Glomerular endothelial cell (primary cell): ENCODE measurements at regions not wholly inside any gene's neighbourhood (a gene's known extent, or its start where the extent isn't known, plus 50 kb on each side); places are given as distances from the start of the nearest gene placed in this dataset.

Experiments
- DNase-seq: peaks from one replicate; pipeline ENCODE4 v3.0.0-alpha.2; 2011; ENCODE audit warnings: low read depth, low spot score; ENCODE audit errors: extremely low read depth

GRCh38 chr10:131424836-131425491 is 113.4 kb upstream of the TCERG1L start:
- no peak for DNase-seq

- DNase-seq = no peak
These were observed 114.4 kb upstream of the TCERG1L start for GRCh38 chr10:131425752-131426533.

DNA sequence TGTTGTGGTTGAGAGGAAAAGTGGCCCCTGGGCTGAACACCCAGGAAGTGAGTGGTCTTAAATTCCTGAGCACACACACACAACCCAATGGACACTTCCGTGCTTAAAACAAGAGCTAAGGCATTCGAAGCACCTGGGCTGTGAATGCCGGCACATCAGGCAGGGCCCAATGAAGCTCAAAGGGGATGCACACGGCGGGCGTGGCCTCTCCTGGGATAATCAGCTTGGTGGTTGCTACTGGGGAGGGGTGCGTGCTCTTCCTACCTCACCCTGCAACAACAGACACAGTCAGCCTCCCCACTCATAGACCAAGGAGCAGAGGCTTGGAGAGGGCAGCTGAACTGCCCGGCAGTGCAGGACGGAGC is 115.0 kb upstream of the TCERG1L start:
- no peak for DNase-seq

DNA sequence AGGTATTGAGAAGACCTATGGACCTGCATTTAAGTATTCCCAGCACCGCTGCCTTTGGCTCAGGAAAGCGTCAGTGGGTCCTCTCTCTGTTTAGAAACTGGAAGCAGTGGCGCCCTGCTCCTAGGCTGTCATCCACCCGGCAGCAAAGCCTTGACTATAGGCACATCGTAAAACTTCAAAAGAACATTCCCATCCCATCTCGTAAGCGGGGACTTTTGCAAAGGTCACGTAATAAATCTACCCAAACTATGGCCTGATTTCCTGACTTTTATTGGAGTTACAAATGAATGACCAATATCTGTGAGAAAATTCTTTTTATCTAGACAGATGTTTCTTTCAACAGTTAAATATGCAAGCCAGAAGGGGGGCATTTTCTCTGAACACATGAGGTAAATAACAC is 115.8 kb upstream of the TCERG1L start:
- DNase-seq = no peak

GRCh38 chr10:131427901-131428300 is 116.4 kb upstream of the TCERG1L start:
- no peak for DNase-seq

- no peak for DNase-seq
These were observed 117.6 kb upstream of the TCERG1L start for GRCh38 chr10:131429141-131429540.

DNA sequence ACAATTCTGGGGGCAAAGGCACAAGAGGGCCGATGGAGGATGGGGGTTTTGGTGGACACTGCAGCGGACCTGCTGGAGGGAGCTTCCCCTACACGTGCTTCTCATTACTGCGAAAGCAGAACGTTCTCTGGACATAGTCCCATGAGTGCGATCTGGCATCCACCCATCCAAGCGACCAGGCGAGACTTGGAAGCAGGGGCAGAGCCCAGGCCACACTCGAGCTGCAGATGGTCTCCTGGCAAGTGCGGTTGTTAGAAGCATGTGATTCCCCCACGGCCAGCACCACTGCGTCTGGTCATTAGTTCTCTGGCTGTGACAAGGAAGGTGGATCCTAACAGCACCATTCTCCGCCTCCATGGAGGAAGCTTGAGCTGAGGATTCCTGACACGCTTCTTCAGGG is 118.4 kb upstream of the TCERG1L start:
- DNase-seq = no peak

- no peak for DNase-seq
These were observed 119.3 kb upstream of the TCERG1L start for GRCh38 chr10:131430716-131431412.

- DNase-seq = no peak
These were observed 120.0 kb upstream of the TCERG1L start for GRCh38 chr10:131431533-131431932.

GRCh38 chr10:131431978-131432690 is 120.6 kb upstream of the TCERG1L start:
- no peak for DNase-seq

GRCh38 chr10:131433568-131433967 is 122.0 kb upstream of the TCERG1L start:
- DNase-seq = no peak

DNA sequence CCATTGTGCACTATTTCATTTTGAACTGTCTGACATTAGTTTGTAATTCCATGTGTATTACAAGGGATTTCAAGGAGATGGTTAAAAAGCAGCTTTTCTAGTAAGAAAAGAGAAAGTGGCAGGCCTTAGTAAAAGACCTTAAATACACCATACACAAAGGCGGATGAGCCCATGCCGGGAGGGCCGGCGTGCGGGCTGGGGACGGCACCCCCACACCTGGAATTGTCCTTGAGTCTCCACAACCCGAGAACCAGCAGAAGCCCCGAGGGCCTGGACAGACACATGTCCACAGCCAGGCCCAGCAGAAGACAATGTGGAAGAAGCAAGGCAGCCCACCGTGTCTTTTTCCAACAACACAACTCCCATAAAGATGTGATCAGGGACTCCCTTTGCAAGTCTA is 123.7 kb upstream of the TCERG1L start:
- DNase-seq = no peak

GRCh38 chr10:131435760-131436457 is 124.4 kb upstream of the TCERG1L start:
- no peak for DNase-seq

- DNase-seq = no peak
These were observed 124.9 kb upstream of the TCERG1L start for GRCh38 chr10:131436458-131436857.

GRCh38 chr10:131437556-131438475 is 126.3 kb upstream of the TCERG1L start:
- no peak for DNase-seq

DNA sequence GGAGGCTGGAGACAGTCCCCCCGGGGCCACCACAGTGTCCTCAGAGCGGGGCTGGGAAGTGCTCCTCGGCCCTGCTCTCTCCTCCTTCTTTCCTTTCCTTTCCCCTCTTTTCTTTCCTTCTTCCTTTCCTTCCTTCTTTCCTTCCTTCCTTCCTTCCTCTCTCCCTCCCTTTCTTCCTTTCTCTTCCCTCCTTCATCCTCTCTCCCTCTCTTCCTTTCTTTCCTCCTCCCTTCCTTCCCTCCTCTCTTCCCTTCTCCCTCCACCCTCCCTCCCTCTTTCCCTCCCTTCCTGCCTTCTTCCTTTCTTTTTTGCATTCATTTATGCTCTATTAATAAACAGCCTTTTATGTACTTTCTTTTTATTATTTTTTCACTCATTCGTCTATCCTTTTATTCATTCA is 127.1 kb upstream of the TCERG1L start:
- DNase-seq = no peak

GRCh38 chr10:131439705-131440104 is 128.2 kb upstream of the TCERG1L start:
- no peak for DNase-seq

DNA sequence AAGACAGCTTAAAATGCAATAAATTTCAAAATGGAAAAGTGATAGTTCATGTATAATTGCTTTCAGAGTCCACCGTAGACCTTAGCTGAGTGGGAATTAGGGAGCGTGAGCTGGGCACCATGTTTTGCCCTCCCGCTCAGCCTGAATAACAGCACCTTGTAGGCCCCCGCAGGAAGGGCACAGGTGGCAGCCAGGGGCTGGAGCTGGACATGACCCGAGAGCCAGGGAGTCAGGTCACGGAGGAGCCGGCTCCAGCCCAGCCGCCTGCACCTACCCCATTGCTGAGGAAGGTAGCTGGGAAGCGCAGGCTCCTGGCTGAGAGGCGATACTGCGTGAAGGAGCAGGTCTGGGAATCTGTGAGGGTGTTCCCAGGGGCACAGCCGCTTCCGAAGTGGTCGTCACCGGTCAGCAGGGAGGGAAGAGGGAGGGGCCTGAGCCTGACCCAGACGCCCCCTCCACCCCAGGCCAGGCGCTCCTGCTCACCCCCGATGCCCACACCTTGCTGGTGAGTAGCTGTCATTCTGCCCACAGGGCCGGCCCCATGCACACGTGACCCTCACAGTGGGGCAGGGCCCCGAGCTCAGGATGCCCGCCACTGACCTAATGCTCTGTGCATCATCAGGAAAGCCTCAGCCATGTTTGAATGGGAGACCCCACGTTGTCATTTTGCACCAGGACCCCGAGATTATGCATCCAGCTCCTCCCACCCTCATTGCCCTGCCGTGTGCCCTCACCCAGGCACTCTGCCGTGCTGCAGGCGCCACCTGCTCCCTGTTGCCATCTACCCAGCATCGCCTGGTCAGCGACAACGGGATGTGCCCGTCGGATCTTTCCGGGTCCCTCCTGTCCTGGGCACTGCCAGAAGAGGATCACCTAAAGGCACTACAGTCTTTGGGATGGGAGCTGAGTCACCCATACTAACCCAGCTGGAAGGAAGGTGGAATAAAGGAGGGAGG is 129.2 kb upstream of the TCERG1L start:
- DNase-seq = no peak
